ENCODE measurements at regions not wholly inside any gene's neighbourhood (a gene's known extent, or its start where the extent isn't known, plus 50 kb on each side); places are given as distances from the start of the nearest gene placed in this dataset.

- Histone ChIP-seq H3K4me3 (replicated peaks; ENCODE audit: insufficient read depth, low read length) (no peak overlapping the region), H3K27ac (replicated peaks) (no peak overlapping the region), H3K27me3 (ENCODE audit: insufficient read depth, poor library complexity, severe bottlenecking) (no peaks in the 10 kb centered on the region)
- no peak for DNase-seq (ENCODE audit: low read depth in 1 of 2, low spot score in 1 of 2)
- no peak for TF ChIP-seq GABPA (IDR thresholded peaks at IDR 0.05; ENCODE audit: low read depth)
- TF ChIP-seq POLR2AphosphoS5 (IDR thresholded peaks at IDR 0.05; ENCODE audit: low read depth) = no peak
- TF ChIP-seq SPI1 (IDR thresholded peaks at IDR 0.05; ENCODE audit: borderline replicate concordance, low read depth) = no peak
- no peak for TF ChIP-seq REST (IDR thresholded peaks at IDR 0.05; ENCODE audit: insufficient replicate concordance, low read depth)
These were observed 367.2 kb downstream of the TMEM232 start for GRCh38 chr5:110359221-110359620.

GRCh38 chr5:110361471-110361870, 365.0 kb downstream of the TMEM232 start:
- DNase-seq (ENCODE audit: low read depth in 1 of 2, low spot score in 1 of 2) = no peak
- TF ChIP-seq SPI1 (IDR thresholded peaks at IDR 0.05; ENCODE audit: borderline replicate concordance, low read depth) (no peak), POLR2AphosphoS5 (IDR thresholded peaks at IDR 0.05; ENCODE audit: low read depth) (no peak), REST (IDR thresholded peaks at IDR 0.05; ENCODE audit: insufficient replicate concordance, low read depth) (no peak), CTCF (IDR thresholded peaks at IDR 0.05; ENCODE audit: insufficient read depth, low read length) (no peak), GABPA (IDR thresholded peaks at IDR 0.05; ENCODE audit: low read depth) (no peak)

DNA sequence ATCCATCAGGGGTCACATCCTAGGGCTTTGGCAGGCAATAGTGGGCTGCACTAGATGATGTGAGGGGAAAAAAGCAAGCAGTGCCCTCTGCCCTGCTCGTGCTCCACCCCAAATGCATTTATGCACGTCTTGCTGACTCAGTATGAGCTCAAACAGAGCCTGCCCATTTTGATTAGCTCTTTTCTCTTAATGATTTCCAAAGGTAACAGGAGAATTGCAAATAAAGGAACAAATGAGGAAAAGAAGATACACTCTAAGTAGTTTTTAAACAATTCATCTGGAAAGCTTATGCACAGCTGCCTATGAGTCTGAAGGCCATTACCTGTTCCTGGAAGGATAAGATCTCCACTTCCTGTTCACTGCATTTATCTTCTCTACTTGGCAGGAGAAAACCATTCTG, 364.2 kb downstream of the TMEM232 start:
- TF ChIP-seq GABPA (IDR thresholded peaks at IDR 0.05; ENCODE audit: low read depth) (no peak), CTCF (IDR thresholded peaks at IDR 0.05; ENCODE audit: insufficient read depth, low read length) (no peak), POLR2AphosphoS5 (IDR thresholded peaks at IDR 0.05; ENCODE audit: low read depth) (no peak), SPI1 (IDR thresholded peaks at IDR 0.05; ENCODE audit: borderline replicate concordance, low read depth) (no peak), REST (IDR thresholded peaks at IDR 0.05; ENCODE audit: insufficient replicate concordance, low read depth) (no peak)
- Histone ChIP-seq H3K27me3 (ENCODE audit: insufficient read depth, poor library complexity, severe bottlenecking) (no peaks in the 10 kb centered on the region), H3K4me3 (replicated peaks; ENCODE audit: insufficient read depth, low read length) (no peak overlapping the region), H3K27ac (replicated peaks) (no peak overlapping the region)
- no peak for DNase-seq (ENCODE audit: low read depth in 1 of 2, low spot score in 1 of 2)

More at GRCh38 chr5:110361471-110361870, 365.0 kb downstream of the TMEM232 start:
- H3K4me3 ChIP-seq (replicated peaks; ENCODE audit: insufficient read depth, low read length) = no peak overlapping the region
- no peak overlapping the region for H3K27ac ChIP-seq (replicated peaks)
- no peaks in the 10 kb centered on the region for H3K27me3 ChIP-seq (ENCODE audit: insufficient read depth, poor library complexity, severe bottlenecking)
